C4-2B (cell line): ENCODE measurements at regions not wholly inside any gene's neighbourhood (a gene's known extent, or its start where the extent isn't known, plus 50 kb on each side); places are given as distances from the start of the nearest gene placed in this dataset.

Experiments used
- ZFX ChIP-seq: fragments of 450-650 bp; IDR thresholded peaks from 2 replicates; pipeline ENCODE4 v1.6.1; 2017
- TF ChIP-seq, protein P1 (sequence below): fragments of 450-650 bp; conservative IDR thresholded peaks from 2 replicates; pipeline ENCODE4 v1.5.1; 2017; ENCODE audit warnings: mild to moderate bottlenecking

DNA sequence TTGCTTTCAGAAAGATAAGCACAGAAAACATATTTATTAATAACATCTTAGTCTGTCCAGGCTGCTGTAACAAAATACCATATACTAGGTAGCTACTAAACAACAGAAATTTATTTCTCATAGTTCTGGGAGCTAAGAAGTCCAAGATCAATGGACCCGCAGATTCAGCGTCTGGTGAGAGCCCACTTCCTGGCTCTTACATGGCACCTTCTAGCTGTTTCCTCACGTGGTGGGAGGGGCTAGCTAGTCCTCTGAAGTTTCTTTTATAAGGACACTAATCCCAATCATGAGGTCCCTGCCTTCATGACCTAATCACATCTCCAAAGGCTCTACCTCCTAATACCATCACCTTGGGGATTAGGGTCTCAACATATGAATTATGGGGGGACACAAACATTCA lies 57.2 kb upstream of the AFF2 start:
- TF ChIP-seq, protein P1, sequence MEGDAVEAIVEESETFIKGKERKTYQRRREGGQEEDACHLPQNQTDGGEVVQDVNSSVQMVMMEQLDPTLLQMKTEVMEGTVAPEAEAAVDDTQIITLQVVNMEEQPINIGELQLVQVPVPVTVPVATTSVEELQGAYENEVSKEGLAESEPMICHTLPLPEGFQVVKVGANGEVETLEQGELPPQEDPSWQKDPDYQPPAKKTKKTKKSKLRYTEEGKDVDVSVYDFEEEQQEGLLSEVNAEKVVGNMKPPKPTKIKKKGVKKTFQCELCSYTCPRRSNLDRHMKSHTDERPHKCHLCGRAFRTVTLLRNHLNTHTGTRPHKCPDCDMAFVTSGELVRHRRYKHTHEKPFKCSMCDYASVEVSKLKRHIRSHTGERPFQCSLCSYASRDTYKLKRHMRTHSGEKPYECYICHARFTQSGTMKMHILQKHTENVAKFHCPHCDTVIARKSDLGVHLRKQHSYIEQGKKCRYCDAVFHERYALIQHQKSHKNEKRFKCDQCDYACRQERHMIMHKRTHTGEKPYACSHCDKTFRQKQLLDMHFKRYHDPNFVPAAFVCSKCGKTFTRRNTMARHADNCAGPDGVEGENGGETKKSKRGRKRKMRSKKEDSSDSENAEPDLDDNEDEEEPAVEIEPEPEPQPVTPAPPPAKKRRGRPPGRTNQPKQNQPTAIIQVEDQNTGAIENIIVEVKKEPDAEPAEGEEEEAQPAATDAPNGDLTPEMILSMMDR, result no peak
- no peak for TF ChIP-seq ZFX
